Endodermal cell (in vitro differentiated cells): ENCODE measurements at regions not wholly inside any gene's neighbourhood (a gene's known extent, or its start where the extent isn't known, plus 50 kb on each side); places are given as distances from the start of the nearest gene placed in this dataset.

ENCODE experiments used
- DNase-seq: peaks from one replicate; pipeline ENCODE4 v3.0.0-alpha.2; 2017
- H3K27ac ChIP-seq: 2 replicates; pipeline ENCODE4 v1.5.1; 2013; ENCODE audit warnings: mild to moderate bottlenecking, low read depth, low read length, moderate library complexity
- H3K27me3 ChIP-seq: 2 replicates; pipeline ENCODE4 v1.6.1; 2013; ENCODE audit warnings: mild to moderate bottlenecking, low read length, moderate library complexity; ENCODE audit not compliant: insufficient read depth, control insufficient read depth, poor library complexity, severe bottlenecking
- H3K36me3 ChIP-seq: 2 replicates; pipeline ENCODE4 v1.7.0; 2013; ENCODE audit warnings: mild to moderate bottlenecking, low read length, moderate library complexity; ENCODE audit not compliant: control insufficient read depth, insufficient read depth
- H3K4me1 ChIP-seq: one replicate; pipeline ENCODE4 v1.7.0; 2013; ENCODE audit warnings: low read length; ENCODE audit not compliant: control insufficient read depth, insufficient read depth
- H3K4me3 ChIP-seq: 2 replicates; pipeline ENCODE4 v1.5.1; 2013; ENCODE audit warnings: mild to moderate bottlenecking, low read length, moderate library complexity
- H3K9ac ChIP-seq: 2 replicates; pipeline ENCODE4 v1.6.1; 2013; ENCODE audit warnings: mild to moderate bottlenecking, low read length, moderate library complexity; ENCODE audit not compliant: poor library complexity, severe bottlenecking; ENCODE audit errors: extremely low read depth
- H3K9me3 ChIP-seq: 2 replicates; pipeline ENCODE4 v1.6.1; 2013; ENCODE audit warnings: mild to moderate bottlenecking, low read length, moderate library complexity; ENCODE audit not compliant: control insufficient read depth
- H3K27ac Mint-ChIP-seq: 2 replicates; pipeline ENCODE4 v1.8.0; 2020; ENCODE audit warnings: mixed read lengths
- H3K27me3 Mint-ChIP-seq: 2 replicates; pipeline ENCODE4 v1.8.0; 2021; ENCODE audit warnings: mild to moderate bottlenecking, mixed read lengths; ENCODE audit not compliant: insufficient read depth
- H3K36me3 Mint-ChIP-seq: 2 replicates; pipeline ENCODE4 v1.8.0; 2020; ENCODE audit warnings: low read depth, mixed read lengths
- H3K4me1 Mint-ChIP-seq: 2 replicates; pipeline ENCODE4 v1.8.0; 2020; ENCODE audit warnings: mixed read lengths
- H3K4me3 Mint-ChIP-seq: 2 replicates; pipeline ENCODE4 v1.8.0; 2020; ENCODE audit warnings: mild to moderate bottlenecking, moderate library complexity, mixed read lengths
- H3K9me3 Mint-ChIP-seq: 2 replicates; pipeline ENCODE4 v1.8.0; 2020; ENCODE audit warnings: mild to moderate bottlenecking, mixed read lengths
- CTCF ChIP-seq: fragments of 200-600 bp; sonication (generic); conservative IDR thresholded peaks from 2 replicates; pipeline ENCODE4 v1.5.0; 2021; ENCODE audit warnings: antibody characterized with exemption, mild to moderate bottlenecking
- WGBS, 2 experiments: methylation state at CpG; one replicate each; pipeline versions ENCODE4 v1.1.5 to v1.1.7; 2013; ENCODE audit warnings: missing lambda C conversion rate in 2 of 2, mixed read lengths in 1 of 2; ENCODE audit not compliant: insufficient coverage in 1 of 2, insufficient read length in 1 of 2; 5-methylcytosine and 5-hydroxymethylcytosine counted together

GRCh38 chr4:35491093-35491492 lies 753.2 kb downstream of the ARAP2 start:
- Mint-ChIP-seq H3K9me3 (no peaks in the 10 kb centered on the region), H3K4me3 (no peak overlapping the region), H3K27me3 (no peaks in the 10 kb centered on the region), H3K36me3 (no peaks in the 10 kb centered on the region), H3K4me1 (no peaks in the 10 kb centered on the region), H3K27ac (no peak overlapping the region)
- DNase-seq, result no peak
- Histone ChIP-seq H3K27ac (no peak overlapping the region), H3K27me3 (no peaks in the 10 kb centered on the region), H3K9me3 (no peaks in the 10 kb centered on the region), H3K4me1 (no peaks in the 10 kb centered on the region), H3K9ac (no peak overlapping the region), H3K36me3 (no peaks in the 10 kb centered on the region), H3K4me3 (no peak overlapping the region)
- TF ChIP-seq CTCF, result no peak

- H3K4me3 ChIP-seq, result no peak overlapping the region
- Mint-ChIP-seq H3K27me3 (no peaks in the 10 kb centered on the region), H3K27ac (no peak overlapping the region), H3K4me3 (no peak overlapping the region), H3K9me3 (no peaks in the 10 kb centered on the region), H3K4me1 (no peaks in the 10 kb centered on the region), H3K36me3 (no peaks in the 10 kb centered on the region)
- no peaks in the 10 kb centered on the region for H3K27me3 ChIP-seq
- TF ChIP-seq CTCF, result no peak
- H3K4me1 ChIP-seq, result no peaks in the 10 kb centered on the region
- WGBS, 2 experiments, result 0 to 22% methylated on average over 3 to 4 of the region's 4 CpGs
- no peak overlapping the region for H3K9ac ChIP-seq
- no peaks in the 10 kb centered on the region for H3K36me3 ChIP-seq
- DNase-seq, result no peak
- no peaks in the 10 kb centered on the region for H3K9me3 ChIP-seq
- no peak overlapping the region for H3K27ac ChIP-seq
These were observed 750.3 kb downstream of the ARAP2 start for GRCh38 chr4:35493977-35494376.

- DNase-seq, result no peak
- Mint-ChIP-seq H3K36me3 (no peaks in the 10 kb centered on the region), H3K4me1 (no peaks in the 10 kb centered on the region), H3K9me3 (no peaks in the 10 kb centered on the region), H3K27ac (no peak overlapping the region), H3K27me3 (no peaks in the 10 kb centered on the region), H3K4me3 (no peak overlapping the region)
- H3K4me3 ChIP-seq, result no peak overlapping the region
- H3K27me3 ChIP-seq, result no peaks in the 10 kb centered on the region
- no peak for TF ChIP-seq CTCF
- H3K27ac ChIP-seq, result no peak overlapping the region
- no peak overlapping the region for H3K9ac ChIP-seq
- 91% methylated on average over 5 of the region's 5 CpGs; no CpG with 5 or more reads in 1 of the 2 experiments for WGBS, 2 experiments
- H3K9me3 ChIP-seq, result no peaks in the 10 kb centered on the region
- no peaks in the 10 kb centered on the region for H3K4me1 ChIP-seq
- no peaks in the 10 kb centered on the region for H3K36me3 ChIP-seq
These were observed 749.4 kb downstream of the ARAP2 start for GRCh38 chr4:35494955-35495354.
